GM12878 (cell line): ENCODE measurements at regions not wholly inside any gene's neighbourhood (a gene's known extent, or its start where the extent isn't known, plus 50 kb on each side); places are given as distances from the start of the nearest gene placed in this dataset.

Experiments
- ATAC-seq: fragments of 200-7000 bp; cut with Tn5 transposase; 3 replicates; pipeline ENCODE4 v1.9.1; 2020; ENCODE audit warnings: mild to moderate bottlenecking, moderate library complexity
- BruUV-seq: library from RNA; stranded (reverse); fragments of 400-500 nt; replicated peaks from 2 replicates; lab custom pipeline; 2021; lab: Mats Ljungman, UMichigan
- CTCF ChIA-PET: fragments of 300-600 bp; sonication (Branson Sonifier 250); formaldehyde crosslinking; extraction: SDS; loops from one replicate; lab custom pipeline; 2021; ENCODE audit warnings: inconsistent platforms; lab: Yijun Ruan, JAX
- POLR2A ChIA-PET: fragments of 350-600 bp; formaldehyde crosslinking; extraction: SDS; loops from one replicate; lab custom pipeline; 2021; ENCODE audit warnings: inconsistent platforms; lab: Charles Lee
- RAD21 ChIA-PET: fragments of 300-600 bp; sonication (Branson Sonifier 250); formaldehyde crosslinking; loops from one replicate; lab custom pipeline; 2023; ENCODE audit warnings: antibody characterized with exemption; ENCODE audit not compliant: unreplicated experiment; lab: Charles Lee
- SMC1A ChIA-PET: fragments of 300-600 bp; sonication (Branson Sonifier 250); formaldehyde crosslinking; loops from one replicate; lab custom pipeline; 2023; ENCODE audit not compliant: unreplicated experiment, uncharacterized antibody; lab: Charles Lee
- DNase-seq: peaks from one replicate; pipeline ENCODE4 v3.0.0-alpha.2; 2011; ENCODE audit warnings: low read depth, low spot score
- FAIRE-seq: peaks from 3 replicates; lab custom pipeline; 2011; peaks lifted over from hg19 to GRCh38; lab: Jason Lieb, UNC
- H2AFZ ChIP-seq: 2 replicates; pipeline ENCODE4 v1.6.0; 2011; ENCODE audit warnings: low read depth, low read length, control low read depth; ENCODE audit not compliant: control insufficient read depth
- H3K27ac ChIP-seq: 2 replicates; pipeline ENCODE4 v1.5.1; 2011; ENCODE audit warnings: control low read depth; ENCODE audit not compliant: control insufficient read depth, insufficient read depth
- H3K27me3 ChIP-seq, 2 experiments: replicated peaks in 1 of 2; 2 replicates each; pipeline versions ENCODE4 v1.6.0 to v1.6.1; 2011; ENCODE audit warnings: low read length in 1 of 2; ENCODE audit not compliant: control insufficient read depth in 2 of 2, insufficient read depth in 2 of 2
- H3K36me3 ChIP-seq, 2 experiments: 2 replicates each; pipeline ENCODE4 v1.5.1; 2011; ENCODE audit warnings: low read length in 1 of 2; ENCODE audit not compliant: control insufficient read depth in 2 of 2, insufficient read depth in 2 of 2
- H3K4me1 ChIP-seq: 2 replicates; pipeline ENCODE4 v1.6.1; 2011; ENCODE audit warnings: mild to moderate bottlenecking, low read length, moderate library complexity, mixed read lengths; ENCODE audit not compliant: control insufficient read depth, insufficient read depth
- H3K4me2 ChIP-seq: 2 replicates; pipeline ENCODE4 v1.6.0; 2011; ENCODE audit warnings: control low read depth; ENCODE audit not compliant: control insufficient read depth, insufficient read depth
- H3K4me3 ChIP-seq: fragments of 200-600 bp; sonication (generic); 2 replicates; pipeline ENCODE4 v1.5.1; 2016
- H3K79me2 ChIP-seq: 2 replicates; pipeline ENCODE4 v1.6.0; 2011; ENCODE audit warnings: low read length; ENCODE audit not compliant: control insufficient read depth, insufficient read depth
- H3K9ac ChIP-seq: 2 replicates; pipeline ENCODE4 v1.8.0; 2011; ENCODE audit warnings: low read length, control low read depth, mixed read lengths; ENCODE audit not compliant: control insufficient read depth, insufficient read depth
- H3K9me3 ChIP-seq: replicated peaks from 3 replicates; pipeline ENCODE4 v1.5.1; 2011; ENCODE audit warnings: mild to moderate bottlenecking, low read length; ENCODE audit not compliant: control insufficient read depth, insufficient read depth
- H4K20me1 ChIP-seq: 2 replicates; pipeline ENCODE4 v1.6.0; 2011; ENCODE audit not compliant: control insufficient read depth, insufficient read depth
- ATF7 ChIP-seq: fragments of 450-650 bp; IDR thresholded peaks from 2 replicates; pipeline ENCODE4 v1.6.1; 2016; ENCODE audit warnings: low read depth, mild to moderate bottlenecking
- CREB1 ChIP-seq: IDR thresholded peaks from 2 replicates; pipeline ENCODE4 v1.6.1; 2012; ENCODE audit warnings: low read depth, mild to moderate bottlenecking, inconsistent platforms
- ETV6 ChIP-seq, 2 experiments: fragments of 450-650 bp in 1 of 2; IDR thresholded peaks in 1 of 2; conservative IDR thresholded peaks in 1 of 2; 2 replicates each; pipeline ENCODE4 v1.6.1; 2014; ENCODE audit warnings: antibody characterized with exemption in 1 of 2, borderline replicate concordance in 1 of 2, low read depth in 1 of 2, mild to moderate bottlenecking in 1 of 2, moderate library complexity in 1 of 2
- FOXM1 ChIP-seq: IDR thresholded peaks from 2 replicates; pipeline ENCODE4 v1.6.1; 2012; ENCODE audit warnings: low read depth, mild to moderate bottlenecking, inconsistent platforms, low read length, moderate library complexity
- KLF5 ChIP-seq: fragments of 450-650 bp; IDR thresholded peaks from 2 replicates; pipeline ENCODE4 v1.6.1; 2014; ENCODE audit warnings: mild to moderate bottlenecking; ENCODE audit not compliant: partially characterized antibody
- MYB ChIP-seq: fragments of 150-350 bp; IDR thresholded peaks from 2 replicates; pipeline ENCODE4 v1.6.1; 2014; ENCODE audit warnings: mild to moderate bottlenecking, low read depth, low read length, borderline replicate concordance
- RBBP5 ChIP-seq: fragments of 200-600 bp; sonication (generic); conservative IDR thresholded peaks from 2 replicates; pipeline ENCODE4 v1.6.1; 2016
- SIX5 ChIP-seq: IDR thresholded peaks from 2 replicates; pipeline ENCODE4 v1.6.1; 2011; ENCODE audit warnings: mild to moderate bottlenecking, low read depth, low read length, moderate library complexity; ENCODE audit not compliant: severe bottlenecking
- STAT1 ChIP-seq: fragments of 450-650 bp; conservative IDR thresholded peaks from 2 replicates; pipeline ENCODE4 v1.6.1; 2014; ENCODE audit warnings: antibody characterized with exemption, mild to moderate bottlenecking
- ZZZ3 ChIP-seq: IDR thresholded peaks from 2 replicates; pipeline ENCODE4 v1.6.1; 2011; ENCODE audit warnings: low read depth; ENCODE audit not compliant: control insufficient read depth, insufficient read length
- WGBS: methylation state at CpG from one replicate; pipeline ENCODE4 v1.1.6; 2016; ENCODE audit warnings: low lambda C conversion rate; ENCODE audit not compliant: insufficient replicate concordance, insufficient coverage; ENCODE audit errors: missing lambda C conversion rate; 5-methylcytosine and 5-hydroxymethylcytosine counted together
- in situ Hi-C: fragments of 300-500 bp; cut with MboI; formaldehyde crosslinking; loops from 9 replicates; pipeline ENCODE4 v1.14.3; 2018; ENCODE audit warnings: mixed read lengths
- intact Hi-C: fragments of 100-400 bp; cut with micrococcal nuclease; formaldehyde crosslinking; loops from one replicate; pipeline ENCODE4 v1.14.2; 2022; ENCODE audit not compliant: unreplicated experiment
- TF ChIP-seq, protein P1 (sequence below): IDR thresholded peaks from 2 replicates; pipeline ENCODE4 v1.6.1; 2012; ENCODE audit warnings: low read depth, low read length, improper control_type of control experiment
- TF ChIP-seq, protein P2 (sequence below): fragments of 450-650 bp; conservative IDR thresholded peaks from 2 replicates; pipeline ENCODE4 v1.6.1; 2017; ENCODE audit warnings: mild to moderate bottlenecking, moderate library complexity
- TF ChIP-seq, protein P3 (sequence below): fragments of 450-650 bp; IDR thresholded peaks from 2 replicates; pipeline ENCODE4 v1.6.1; 2016; ENCODE audit warnings: mild to moderate bottlenecking, moderate library complexity, borderline replicate concordance
- TF ChIP-seq, protein P4 (sequence below): IDR thresholded peaks from 2 replicates; pipeline ENCODE4 v1.6.1; 2011; ENCODE audit warnings: low read depth, low read length, improper control_type of control experiment, borderline replicate concordance
- TF ChIP-seq, protein P5 (sequence below): fragments of 450-650 bp; IDR thresholded peaks from 2 replicates; pipeline ENCODE4 v1.6.1; 2017; ENCODE audit warnings: mild to moderate bottlenecking, low read depth, inconsistent platforms; ENCODE audit not compliant: poor library complexity, severe bottlenecking

DNA sequence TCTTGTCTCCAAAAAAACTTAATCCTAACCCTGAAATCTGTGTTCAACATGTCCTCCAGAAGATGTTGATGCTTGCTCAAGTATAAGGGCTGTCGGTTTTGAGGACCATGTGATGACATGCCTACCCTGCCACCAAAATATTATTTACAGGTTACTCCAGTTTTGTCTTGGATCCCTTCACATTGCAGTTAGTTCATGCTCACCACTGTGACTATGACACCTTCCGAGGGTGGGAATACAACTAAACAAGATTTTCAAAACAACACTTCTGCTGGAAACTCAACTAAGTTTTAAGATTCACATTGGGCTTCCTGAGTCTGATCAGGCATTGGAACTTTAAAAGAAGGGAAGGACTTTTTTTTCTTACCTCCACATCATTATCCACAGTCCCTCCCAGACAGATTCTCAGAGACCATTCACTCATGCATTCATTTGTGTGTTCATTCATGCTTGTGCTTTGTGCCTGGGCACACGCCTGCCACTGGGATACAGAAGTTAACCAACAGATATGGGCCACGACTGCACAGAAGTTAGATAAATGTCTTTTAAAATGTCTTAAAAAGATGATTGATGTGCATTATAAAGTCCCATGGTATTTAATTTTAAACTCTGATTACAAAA lies 118.7 kb upstream of the GJE1 start:
- intact Hi-C loops = no loop called here
- Histone ChIP-seq H3K9ac (no peak overlapping the region), H3K4me1 (no peaks in the 10 kb centered on the region), H3K27ac (no peak overlapping the region), H2AFZ (no peak overlapping the region), H3K79me2 (no peaks in the 10 kb centered on the region), H4K20me1 (no peaks in the 10 kb centered on the region), H3K27me3 (no peaks in the 10 kb centered on the region), H3K36me3 (no peaks in the 10 kb centered on the region), H3K4me2 (no peak overlapping the region), H3K4me3 (no peak overlapping the region), H3K9me3 (no peaks in the 10 kb centered on the region)
- FAIRE-seq (no peak), DNase-seq (no peak), ATAC-seq (no peak)
- CTCF ChIA-PET = no interaction called here
- in situ Hi-C loops = no loop called here
- RAD21 ChIA-PET = no interaction called here
- SMC1A ChIA-PET = no interaction called here
- BruUV-seq = no TSS peak
- WGBS = 11% methylated on average over 4 of the region's 4 CpGs
- POLR2A ChIA-PET = no interaction called here
- TF ChIP-seq SIX5 (no peak), FOXM1 (no peak), RBBP5 (no peak), STAT1 (no peak), ZZZ3 (no peak), ETV6 (conservative IDR thresholded peaks at IDR 0.05 in 1 of 2, IDR thresholded peaks at IDR 0.05 in 1 of 2; ENCODE audit: borderline replicate concordance in 1 of 2, low read depth in 1 of 2) (no peak), CREB1 (no peak), KLF5 (no peak), ATF7 (no peak), MYB (no peak)
- TF ChIP-seq, protein P1, sequence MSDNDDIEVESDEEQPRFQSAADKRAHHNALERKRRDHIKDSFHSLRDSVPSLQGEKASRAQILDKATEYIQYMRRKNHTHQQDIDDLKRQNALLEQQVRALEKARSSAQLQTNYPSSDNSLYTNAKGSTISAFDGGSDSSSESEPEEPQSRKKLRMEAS = no peak
- TF ChIP-seq, protein P2, sequence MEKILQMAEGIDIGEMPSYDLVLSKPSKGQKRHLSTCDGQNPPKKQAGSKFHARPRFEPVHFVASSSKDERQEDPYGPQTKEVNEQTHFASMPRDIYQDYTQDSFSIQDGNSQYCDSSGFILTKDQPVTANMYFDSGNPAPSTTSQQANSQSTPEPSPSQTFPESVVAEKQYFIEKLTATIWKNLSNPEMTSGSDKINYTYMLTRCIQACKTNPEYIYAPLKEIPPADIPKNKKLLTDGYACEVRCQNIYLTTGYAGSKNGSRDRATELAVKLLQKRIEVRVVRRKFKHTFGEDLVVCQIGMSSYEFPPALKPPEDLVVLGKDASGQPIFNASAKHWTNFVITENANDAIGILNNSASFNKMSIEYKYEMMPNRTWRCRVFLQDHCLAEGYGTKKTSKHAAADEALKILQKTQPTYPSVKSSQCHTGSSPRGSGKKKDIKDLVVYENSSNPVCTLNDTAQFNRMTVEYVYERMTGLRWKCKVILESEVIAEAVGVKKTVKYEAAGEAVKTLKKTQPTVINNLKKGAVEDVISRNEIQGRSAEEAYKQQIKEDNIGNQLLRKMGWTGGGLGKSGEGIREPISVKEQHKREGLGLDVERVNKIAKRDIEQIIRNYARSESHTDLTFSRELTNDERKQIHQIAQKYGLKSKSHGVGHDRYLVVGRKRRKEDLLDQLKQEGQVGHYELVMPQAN = no peak
- TF ChIP-seq, protein P3, sequence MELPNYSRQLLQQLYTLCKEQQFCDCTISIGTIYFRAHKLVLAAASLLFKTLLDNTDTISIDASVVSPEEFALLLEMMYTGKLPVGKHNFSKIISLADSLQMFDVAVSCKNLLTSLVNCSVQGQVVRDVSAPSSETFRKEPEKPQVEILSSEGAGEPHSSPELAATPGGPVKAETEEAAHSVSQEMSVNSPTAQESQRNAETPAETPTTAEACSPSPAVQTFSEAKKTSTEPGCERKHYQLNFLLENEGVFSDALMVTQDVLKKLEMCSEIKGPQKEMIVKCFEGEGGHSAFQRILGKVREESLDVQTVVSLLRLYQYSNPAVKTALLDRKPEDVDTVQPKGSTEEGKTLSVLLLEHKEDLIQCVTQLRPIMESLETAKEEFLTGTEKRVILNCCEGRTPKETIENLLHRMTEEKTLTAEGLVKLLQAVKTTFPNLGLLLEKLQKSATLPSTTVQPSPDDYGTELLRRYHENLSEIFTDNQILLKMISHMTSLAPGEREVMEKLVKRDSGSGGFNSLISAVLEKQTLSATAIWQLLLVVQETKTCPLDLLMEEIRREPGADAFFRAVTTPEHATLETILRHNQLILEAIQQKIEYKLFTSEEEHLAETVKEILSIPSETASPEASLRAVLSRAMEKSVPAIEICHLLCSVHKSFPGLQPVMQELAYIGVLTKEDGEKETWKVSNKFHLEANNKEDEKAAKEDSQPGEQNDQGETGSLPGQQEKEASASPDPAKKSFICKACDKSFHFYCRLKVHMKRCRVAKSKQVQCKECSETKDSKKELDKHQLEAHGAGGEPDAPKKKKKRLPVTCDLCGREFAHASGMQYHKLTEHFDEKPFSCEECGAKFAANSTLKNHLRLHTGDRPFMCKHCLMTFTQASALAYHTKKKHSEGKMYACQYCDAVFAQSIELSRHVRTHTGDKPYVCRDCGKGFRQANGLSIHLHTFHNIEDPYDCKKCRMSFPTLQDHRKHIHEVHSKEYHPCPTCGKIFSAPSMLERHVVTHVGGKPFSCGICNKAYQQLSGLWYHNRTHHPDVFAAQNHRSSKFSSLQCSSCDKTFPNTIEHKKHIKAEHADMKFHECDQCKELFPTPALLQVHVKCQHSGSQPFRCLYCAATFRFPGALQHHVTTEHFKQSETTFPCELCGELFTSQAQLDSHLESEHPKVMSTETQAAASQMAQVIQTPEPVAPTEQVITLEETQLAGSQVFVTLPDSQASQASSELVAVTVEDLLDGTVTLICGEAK = no peak
- TF ChIP-seq, protein P4, sequence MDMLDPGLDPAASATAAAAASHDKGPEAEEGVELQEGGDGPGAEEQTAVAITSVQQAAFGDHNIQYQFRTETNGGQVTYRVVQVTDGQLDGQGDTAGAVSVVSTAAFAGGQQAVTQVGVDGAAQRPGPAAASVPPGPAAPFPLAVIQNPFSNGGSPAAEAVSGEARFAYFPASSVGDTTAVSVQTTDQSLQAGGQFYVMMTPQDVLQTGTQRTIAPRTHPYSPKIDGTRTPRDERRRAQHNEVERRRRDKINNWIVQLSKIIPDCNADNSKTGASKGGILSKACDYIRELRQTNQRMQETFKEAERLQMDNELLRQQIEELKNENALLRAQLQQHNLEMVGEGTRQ = no peak
- TF ChIP-seq, protein P5, sequence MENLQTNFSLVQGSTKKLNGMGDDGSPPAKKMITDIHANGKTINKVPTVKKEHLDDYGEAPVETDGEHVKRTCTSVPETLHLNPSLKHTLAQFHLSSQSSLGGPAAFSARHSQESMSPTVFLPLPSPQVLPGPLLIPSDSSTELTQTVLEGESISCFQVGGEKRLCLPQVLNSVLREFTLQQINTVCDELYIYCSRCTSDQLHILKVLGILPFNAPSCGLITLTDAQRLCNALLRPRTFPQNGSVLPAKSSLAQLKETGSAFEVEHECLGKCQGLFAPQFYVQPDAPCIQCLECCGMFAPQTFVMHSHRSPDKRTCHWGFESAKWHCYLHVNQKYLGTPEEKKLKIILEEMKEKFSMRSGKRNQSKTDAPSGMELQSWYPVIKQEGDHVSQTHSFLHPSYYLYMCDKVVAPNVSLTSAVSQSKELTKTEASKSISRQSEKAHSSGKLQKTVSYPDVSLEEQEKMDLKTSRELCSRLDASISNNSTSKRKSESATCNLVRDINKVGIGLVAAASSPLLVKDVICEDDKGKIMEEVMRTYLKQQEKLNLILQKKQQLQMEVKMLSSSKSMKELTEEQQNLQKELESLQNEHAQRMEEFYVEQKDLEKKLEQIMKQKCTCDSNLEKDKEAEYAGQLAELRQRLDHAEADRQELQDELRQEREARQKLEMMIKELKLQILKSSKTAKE = no peak
